ENCODE measurements at regions not wholly inside any gene's neighbourhood (a gene's known extent, or its start where the extent isn't known, plus 50 kb on each side); places are given as distances from the start of the nearest gene placed in this dataset.

DNA sequence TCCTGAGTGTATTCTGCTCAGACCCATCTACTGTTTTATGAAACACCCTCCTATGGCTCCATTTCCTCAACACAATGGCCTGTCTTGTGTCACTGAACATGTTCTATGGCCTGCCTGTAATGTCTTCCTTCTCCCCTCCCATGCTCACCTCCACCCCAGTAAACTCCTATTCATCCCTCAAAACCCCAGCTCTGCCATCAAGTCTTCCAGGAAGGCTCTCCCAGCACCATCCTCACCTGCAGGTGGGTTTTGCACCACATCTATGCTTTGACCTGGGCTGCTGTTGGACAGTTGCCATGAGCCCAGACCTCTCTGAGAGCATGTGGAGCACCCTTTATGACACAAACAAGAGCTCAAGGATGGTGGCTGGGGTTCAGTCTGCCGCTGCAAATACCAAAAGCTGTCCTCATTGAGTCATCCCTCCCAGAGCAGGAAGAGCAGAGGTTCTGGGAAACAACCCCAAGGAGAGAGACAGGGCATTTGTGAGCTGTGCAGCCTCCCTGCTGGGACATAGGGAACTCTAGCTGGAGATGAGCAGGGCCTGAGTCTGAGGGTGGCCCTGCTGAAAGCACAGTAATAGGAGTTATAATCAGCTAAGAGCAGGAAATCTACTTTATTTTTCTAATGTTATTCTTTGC, 93.8 kb upstream of the CD93 start:
- Histone ChIP-seq H3K9me3 (ENCODE audit: control insufficient read depth, low read depth, low read length) (peaks cover 3% of the 10 kb centered on the region), H3K9ac (ENCODE audit: low read length) (no peak overlapping the region), H3K36me3 (ENCODE audit: control insufficient read depth, low read depth, low read length) (no peaks in the 10 kb centered on the region), H3K27me3 (ENCODE audit: control insufficient read depth, insufficient read depth, low read length) (no peaks in the 10 kb centered on the region), H3K27ac (ENCODE audit: low read length) (no peak overlapping the region), H3K4me1 (ENCODE audit: control insufficient read depth, low read depth, low read length) (no peaks in the 10 kb centered on the region), H3K4me3 (ENCODE audit: low read length) (no peak overlapping the region)

DNA sequence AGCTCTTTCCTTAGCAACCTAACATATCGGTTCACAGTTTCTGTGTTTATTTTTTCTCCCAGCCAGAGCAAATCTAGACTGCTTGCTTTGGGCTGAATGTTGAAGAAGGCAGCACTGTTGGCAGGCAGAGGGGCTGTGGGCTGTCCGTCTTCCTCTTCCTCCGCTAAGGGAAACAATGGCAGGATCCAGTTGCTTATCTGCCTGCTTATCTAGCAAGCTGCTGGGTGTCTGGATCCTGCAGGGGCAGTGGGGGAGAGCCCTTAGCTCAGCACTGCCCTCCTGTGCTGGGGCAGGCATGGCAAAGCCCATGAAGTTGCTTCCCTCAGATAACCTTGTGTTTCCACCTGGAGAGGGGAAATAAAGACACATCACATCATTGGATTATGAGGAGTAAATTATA, 92.7 kb upstream of the CD93 start:
- H3K27me3 ChIP-seq (ENCODE audit: control insufficient read depth, insufficient read depth, low read length) = no peaks in the 10 kb centered on the region
- no peak overlapping the region for H3K4me3 ChIP-seq (ENCODE audit: low read length)
- no peak overlapping the region for H3K27ac ChIP-seq (ENCODE audit: low read length)
- no peaks in the 10 kb centered on the region for H3K36me3 ChIP-seq (ENCODE audit: control insufficient read depth, low read depth, low read length)
- no peaks in the 10 kb centered on the region for H3K4me1 ChIP-seq (ENCODE audit: control insufficient read depth, low read depth, low read length)
- H3K9me3 ChIP-seq (ENCODE audit: control insufficient read depth, low read depth, low read length) = peaks cover 3% of the 10 kb centered on the region
- H3K9ac ChIP-seq (ENCODE audit: low read length) = no peak overlapping the region

DNA sequence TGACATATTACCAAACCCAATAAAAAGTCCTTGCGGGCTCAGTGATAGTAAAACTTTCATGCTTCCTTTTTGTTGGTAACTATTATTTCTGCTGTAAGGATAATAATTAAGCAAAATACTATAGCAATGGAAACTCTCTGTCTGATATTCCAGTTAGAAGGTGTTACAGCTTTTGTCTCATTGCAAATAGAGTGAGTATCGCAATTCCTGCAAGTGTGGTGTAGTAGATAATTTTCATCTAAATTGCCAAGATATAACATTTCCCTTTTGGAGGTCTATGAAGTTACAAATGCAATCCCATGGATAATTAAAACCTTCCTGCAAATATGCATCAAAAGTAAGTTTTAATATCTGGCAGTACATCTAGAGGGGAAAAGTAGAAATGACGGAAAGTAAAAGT, 88.7 kb upstream of the CD93 start:
- Histone ChIP-seq H3K9me3 (ENCODE audit: control insufficient read depth, low read depth, low read length) (peaks cover 3% of the 10 kb centered on the region), H3K27ac (ENCODE audit: low read length) (no peak overlapping the region), H3K36me3 (ENCODE audit: control insufficient read depth, low read depth, low read length) (no peaks in the 10 kb centered on the region), H3K4me3 (ENCODE audit: low read length) (no peak overlapping the region), H3K9ac (ENCODE audit: low read length) (no peak overlapping the region), H3K27me3 (ENCODE audit: control insufficient read depth, insufficient read depth, low read length) (no peaks in the 10 kb centered on the region), H3K4me1 (ENCODE audit: control insufficient read depth, low read depth, low read length) (no peaks in the 10 kb centered on the region)

DNA sequence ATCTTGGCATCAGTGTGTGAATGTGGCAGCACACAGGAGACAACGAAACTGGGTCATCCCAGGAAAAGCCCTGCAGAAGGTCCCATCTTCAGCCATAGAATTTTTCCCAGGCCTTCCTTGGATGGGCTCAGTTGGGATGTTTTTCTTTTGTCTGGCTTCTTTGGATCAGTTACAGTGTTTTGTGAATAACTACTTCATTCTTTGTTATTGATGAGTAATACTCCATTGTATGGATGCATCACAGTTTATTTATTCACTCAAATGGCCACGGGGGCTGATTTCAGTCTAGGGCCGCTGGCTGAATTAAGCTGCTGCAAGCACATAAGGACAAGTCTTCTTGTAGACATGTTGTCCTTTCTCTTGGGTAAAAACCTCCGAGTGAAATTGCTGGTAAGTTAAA, 81.3 kb upstream of the CD93 start:
- Histone ChIP-seq H3K4me1 (ENCODE audit: control insufficient read depth, low read depth, low read length) (no peaks in the 10 kb centered on the region), H3K4me3 (ENCODE audit: low read length) (no peak overlapping the region), H3K27me3 (ENCODE audit: control insufficient read depth, insufficient read depth, low read length) (no peaks in the 10 kb centered on the region), H3K27ac (ENCODE audit: low read length) (no peak overlapping the region), H3K36me3 (ENCODE audit: control insufficient read depth, low read depth, low read length) (no peaks in the 10 kb centered on the region), H3K9me3 (ENCODE audit: control insufficient read depth, low read depth, low read length) (no peaks in the 10 kb centered on the region), H3K9ac (ENCODE audit: low read length) (no peak overlapping the region)

DNA sequence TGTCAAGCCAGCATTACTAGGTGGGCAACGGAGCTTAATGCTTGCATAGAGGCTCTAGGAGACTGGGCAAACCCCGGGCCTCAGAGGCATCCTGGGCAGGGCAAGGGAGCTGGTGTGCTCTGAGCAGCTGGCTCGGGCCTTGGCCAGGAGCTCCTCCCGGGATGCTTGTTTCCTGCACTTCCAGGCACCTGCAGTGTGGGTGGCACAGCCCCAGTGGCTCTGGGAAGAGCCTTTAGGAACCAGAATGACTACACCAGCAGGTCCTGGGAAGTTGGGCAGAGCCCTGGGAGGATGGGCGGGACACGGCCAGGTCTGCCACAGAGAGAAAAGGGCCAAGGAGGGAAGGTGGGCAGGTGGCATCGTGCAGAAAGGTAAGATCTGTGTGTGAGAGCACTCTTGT, 80.4 kb upstream of the CD93 start:
- Histone ChIP-seq H3K9me3 (ENCODE audit: control insufficient read depth, low read depth, low read length) (no peaks in the 10 kb centered on the region), H3K27me3 (ENCODE audit: control insufficient read depth, insufficient read depth, low read length) (no peaks in the 10 kb centered on the region), H3K27ac (ENCODE audit: low read length) (no peak overlapping the region), H3K4me1 (ENCODE audit: control insufficient read depth, low read depth, low read length) (no peaks in the 10 kb centered on the region), H3K9ac (ENCODE audit: low read length) (no peak overlapping the region), H3K36me3 (ENCODE audit: control insufficient read depth, low read depth, low read length) (no peaks in the 10 kb centered on the region), H3K4me3 (ENCODE audit: low read length) (no peak overlapping the region)

DNA sequence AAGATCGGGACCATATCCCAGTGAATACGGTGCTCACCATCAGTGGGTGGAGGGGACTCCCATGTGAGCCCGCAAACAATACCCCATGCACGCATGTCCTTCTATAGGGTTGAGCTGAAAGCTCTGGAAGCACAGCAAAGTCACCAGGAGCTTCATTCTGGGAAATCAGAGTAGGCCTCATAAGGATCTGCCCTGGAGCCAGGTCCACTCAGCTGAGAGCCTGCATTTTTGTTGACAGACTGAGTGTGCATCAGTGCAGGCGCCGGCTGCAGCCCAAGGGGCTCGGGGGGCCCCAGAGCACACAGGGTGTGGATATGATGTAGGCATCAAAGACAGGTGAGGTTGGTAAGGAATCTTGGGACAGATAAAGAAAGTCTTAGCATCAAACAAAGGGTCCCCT, 79.8 kb upstream of the CD93 start:
- no peak overlapping the region for H3K27ac ChIP-seq (ENCODE audit: low read length)
- no peaks in the 10 kb centered on the region for H3K36me3 ChIP-seq (ENCODE audit: control insufficient read depth, low read depth, low read length)
- H3K4me1 ChIP-seq (ENCODE audit: control insufficient read depth, low read depth, low read length) = no peaks in the 10 kb centered on the region
- H3K27me3 ChIP-seq (ENCODE audit: control insufficient read depth, insufficient read depth, low read length) = no peaks in the 10 kb centered on the region
- H3K9ac ChIP-seq (ENCODE audit: low read length) = no peak overlapping the region
- no peaks in the 10 kb centered on the region for H3K9me3 ChIP-seq (ENCODE audit: control insufficient read depth, low read depth, low read length)
- H3K4me3 ChIP-seq (ENCODE audit: low read length) = no peak overlapping the region

DNA sequence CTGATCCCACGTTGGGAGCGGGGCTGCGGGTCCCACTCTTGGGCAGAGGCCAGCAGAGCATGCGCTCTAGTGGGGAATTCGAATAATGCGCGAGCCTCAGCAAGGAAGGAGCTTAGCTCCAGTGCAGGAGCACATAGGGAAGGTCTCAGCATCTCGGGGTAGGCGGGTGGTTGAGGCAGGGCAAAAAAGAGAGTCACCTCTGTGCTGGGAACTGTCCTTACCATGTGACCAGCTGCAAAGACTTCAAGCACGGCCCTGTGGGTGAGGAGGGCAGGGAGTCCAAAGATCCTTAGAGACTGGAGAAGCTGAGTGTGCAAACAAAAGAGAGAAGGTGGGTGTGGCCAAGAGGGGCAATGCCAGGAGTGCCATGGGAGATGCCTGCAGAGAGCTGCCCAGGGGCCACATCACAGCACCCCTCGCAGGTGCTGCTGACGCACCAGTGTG, 79.2 kb upstream of the CD93 start:
- H3K4me1 ChIP-seq (ENCODE audit: control insufficient read depth, low read depth, low read length) = peaks cover 6% of the 10 kb centered on the region
- no peaks in the 10 kb centered on the region for H3K36me3 ChIP-seq (ENCODE audit: control insufficient read depth, low read depth, low read length)
- H3K9me3 ChIP-seq (ENCODE audit: control insufficient read depth, low read depth, low read length) = no peaks in the 10 kb centered on the region
- no peak overlapping the region for H3K4me3 ChIP-seq (ENCODE audit: low read length)
- no peak overlapping the region for H3K27ac ChIP-seq (ENCODE audit: low read length)
- no peaks in the 10 kb centered on the region for H3K27me3 ChIP-seq (ENCODE audit: control insufficient read depth, insufficient read depth, low read length)
- H3K9ac ChIP-seq (ENCODE audit: low read length) = no peak overlapping the region

DNA sequence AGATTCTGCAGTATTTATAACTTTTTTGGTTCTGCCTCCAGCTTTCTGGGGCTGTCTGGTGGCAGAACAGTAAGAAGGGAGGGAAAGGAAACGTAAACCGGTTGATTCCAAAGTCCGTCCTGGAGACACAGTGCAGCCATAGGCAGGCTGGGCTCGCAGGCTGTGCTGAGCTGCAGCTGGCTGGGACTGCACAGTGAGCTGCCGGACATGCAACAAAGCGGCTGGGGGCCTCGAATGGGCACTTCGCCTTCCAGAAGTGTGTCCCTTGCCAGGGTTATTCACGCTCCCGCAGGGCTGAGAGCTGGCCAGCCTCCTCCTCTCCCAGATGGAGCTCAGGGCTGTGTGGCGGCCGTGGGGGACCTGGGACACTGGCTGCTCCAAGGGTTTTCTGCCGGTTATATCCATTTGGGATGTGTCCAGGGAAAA, 78.1 kb upstream of the CD93 start:
- no peak overlapping the region for H3K9ac ChIP-seq (ENCODE audit: low read length)
- no peak overlapping the region for H3K27ac ChIP-seq (ENCODE audit: low read length)
- H3K9me3 ChIP-seq (ENCODE audit: control insufficient read depth, low read depth, low read length) = no peaks in the 10 kb centered on the region
- no peak overlapping the region for H3K4me3 ChIP-seq (ENCODE audit: low read length)
- peaks cover 11% of the 10 kb centered on the region for H3K4me1 ChIP-seq (ENCODE audit: control insufficient read depth, low read depth, low read length)
- no peaks in the 10 kb centered on the region for H3K27me3 ChIP-seq (ENCODE audit: control insufficient read depth, insufficient read depth, low read length)
- no peaks in the 10 kb centered on the region for H3K36me3 ChIP-seq (ENCODE audit: control insufficient read depth, low read depth, low read length)

DNA sequence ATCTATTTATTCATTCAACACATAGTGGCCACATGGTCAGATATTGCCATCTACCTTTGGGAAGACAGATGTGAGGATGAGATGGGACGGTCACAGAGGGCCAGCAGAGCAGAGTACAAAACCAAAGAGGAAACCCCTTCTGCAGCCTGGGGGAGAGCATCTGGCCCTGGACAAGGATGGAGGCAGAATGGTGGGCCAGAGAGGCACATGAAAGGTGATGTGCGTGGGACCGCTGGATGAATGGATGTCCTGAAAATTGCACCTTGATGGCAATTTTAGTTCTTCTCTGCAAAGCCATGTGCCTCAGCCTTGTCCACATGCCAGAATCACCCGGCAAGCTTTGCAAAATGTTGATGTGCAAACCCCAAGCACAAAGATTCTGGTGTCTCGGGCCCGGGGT, 77.4 kb upstream of the CD93 start:
- Histone ChIP-seq H3K27me3 (ENCODE audit: control insufficient read depth, insufficient read depth, low read length) (no peaks in the 10 kb centered on the region), H3K4me3 (ENCODE audit: low read length) (no peak overlapping the region), H3K27ac (ENCODE audit: low read length) (no peak overlapping the region), H3K9ac (ENCODE audit: low read length) (no peak overlapping the region), H3K4me1 (ENCODE audit: control insufficient read depth, low read depth, low read length) (peaks cover 11% of the 10 kb centered on the region), H3K9me3 (ENCODE audit: control insufficient read depth, low read depth, low read length) (no peaks in the 10 kb centered on the region), H3K36me3 (ENCODE audit: control insufficient read depth, low read depth, low read length) (no peaks in the 10 kb centered on the region)

DNA sequence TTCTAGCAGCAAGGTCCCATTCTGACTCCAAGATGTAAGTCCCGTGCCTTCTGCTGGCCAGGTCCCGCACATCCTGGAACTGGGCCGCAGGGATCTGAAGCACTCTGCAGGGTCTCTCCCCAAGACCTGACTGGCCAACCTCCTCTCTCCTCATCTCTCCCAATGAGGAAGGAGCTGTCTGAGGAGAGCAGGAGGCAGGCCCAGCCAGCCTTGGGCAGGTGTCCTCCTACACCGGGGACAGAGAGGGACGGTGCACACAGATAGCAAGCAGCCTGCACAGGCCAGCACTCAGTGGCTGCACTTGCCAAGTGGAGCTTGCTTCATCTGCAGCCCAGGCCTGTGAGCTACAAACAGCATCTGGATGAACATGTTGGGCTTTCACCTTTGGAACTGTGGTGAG, 76.8 kb upstream of the CD93 start:
- Histone ChIP-seq H3K9ac (ENCODE audit: low read length) (no peak overlapping the region), H3K9me3 (ENCODE audit: control insufficient read depth, low read depth, low read length) (no peaks in the 10 kb centered on the region), H3K27ac (ENCODE audit: low read length) (no peak overlapping the region), H3K27me3 (ENCODE audit: control insufficient read depth, insufficient read depth, low read length) (no peaks in the 10 kb centered on the region), H3K4me3 (ENCODE audit: low read length) (no peak overlapping the region), H3K4me1 (ENCODE audit: control insufficient read depth, low read depth, low read length) (peaks cover 11% of the 10 kb centered on the region), H3K36me3 (ENCODE audit: control insufficient read depth, low read depth, low read length) (no peaks in the 10 kb centered on the region)

DNA sequence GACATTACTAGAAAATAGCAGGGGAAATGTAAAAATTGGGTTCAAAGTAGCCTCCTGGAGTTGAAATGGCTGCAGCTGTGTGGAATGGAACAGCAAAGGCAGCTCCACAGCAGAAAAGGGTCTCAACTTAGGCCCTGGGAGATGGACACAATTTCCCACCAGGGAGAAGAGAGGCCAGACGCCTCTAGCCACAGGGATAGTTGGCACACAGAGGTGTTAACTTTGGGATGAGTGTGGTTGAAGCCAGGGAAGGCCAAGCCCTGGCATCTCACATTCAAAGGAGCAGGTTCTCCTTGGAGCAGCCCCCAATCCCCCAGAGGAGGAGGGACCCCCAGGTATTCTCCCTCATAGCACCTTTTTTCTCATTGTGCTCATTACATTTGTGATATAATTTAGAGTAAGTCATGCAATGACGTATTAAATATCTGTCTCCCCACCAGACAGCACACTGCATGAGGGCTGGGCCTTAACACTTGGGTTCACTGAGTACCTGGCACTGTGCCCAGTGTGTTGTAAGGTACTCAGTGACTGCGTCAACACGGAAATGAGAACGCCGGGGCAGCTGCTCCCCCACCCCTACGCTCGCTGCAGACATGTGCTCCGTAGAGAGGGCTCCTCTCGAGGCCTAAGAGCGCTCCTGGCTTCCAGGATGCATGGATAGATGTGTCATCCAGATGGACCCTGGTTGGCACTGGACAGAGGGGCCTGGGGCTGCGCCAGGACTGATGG, 76.0 kb upstream of the CD93 start:
- Histone ChIP-seq H3K36me3 (ENCODE audit: control insufficient read depth, low read depth, low read length) (no peaks in the 10 kb centered on the region), H3K9me3 (ENCODE audit: control insufficient read depth, low read depth, low read length) (no peaks in the 10 kb centered on the region), H3K27me3 (ENCODE audit: control insufficient read depth, insufficient read depth, low read length) (no peaks in the 10 kb centered on the region), H3K9ac (ENCODE audit: low read length) (no peak overlapping the region), H3K27ac (ENCODE audit: low read length) (no peak overlapping the region), H3K4me1 (ENCODE audit: control insufficient read depth, low read depth, low read length) (peaks cover 11% of the 10 kb centered on the region), H3K4me3 (ENCODE audit: low read length) (no peak overlapping the region)

DNA sequence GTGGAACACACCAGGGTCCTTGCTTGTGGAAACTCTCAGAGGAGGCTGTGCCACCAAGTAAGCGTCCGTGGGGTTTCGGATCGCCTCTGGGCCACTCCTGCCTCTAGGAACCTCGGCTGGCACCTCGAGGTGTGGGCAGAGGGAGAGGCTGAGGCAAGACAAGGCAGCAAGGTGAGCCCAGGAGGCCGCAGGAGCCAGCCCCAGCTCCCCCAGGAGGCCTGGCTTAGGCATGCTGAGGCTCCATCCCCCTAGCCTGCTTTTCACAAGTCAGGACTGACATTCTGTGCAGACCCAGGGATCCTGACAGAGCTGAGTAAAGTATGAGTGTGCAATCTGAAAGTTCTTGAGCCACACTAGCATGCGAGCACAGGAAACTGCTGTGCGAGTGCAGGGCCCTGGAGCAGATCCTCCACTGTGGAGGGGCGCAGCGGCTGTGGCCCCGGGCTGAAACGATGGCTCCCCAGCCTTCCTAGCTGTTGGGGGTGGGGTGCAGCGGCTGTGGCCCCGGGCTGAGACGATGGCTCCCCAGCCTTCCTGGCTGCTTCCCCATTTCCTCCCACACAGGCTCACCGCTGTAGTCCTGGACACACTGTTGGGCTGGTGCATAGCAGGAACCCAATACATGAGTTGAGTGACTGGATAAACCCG, 75.2 kb upstream of the CD93 start:
- Histone ChIP-seq H3K4me3 (ENCODE audit: low read length) (no peak overlapping the region), H3K4me1 (ENCODE audit: control insufficient read depth, low read depth, low read length) (peaks cover 11% of the 10 kb centered on the region)

More for the DNA sequence above, 75.2 kb upstream of the CD93 start:
- no peaks in the 10 kb centered on the region for H3K36me3 ChIP-seq (ENCODE audit: control insufficient read depth, low read depth, low read length)
- no peak overlapping the region for H3K27ac ChIP-seq (ENCODE audit: low read length)
- H3K9me3 ChIP-seq (ENCODE audit: control insufficient read depth, low read depth, low read length) = no peaks in the 10 kb centered on the region
- H3K9ac ChIP-seq (ENCODE audit: low read length) = no peak overlapping the region
- no peaks in the 10 kb centered on the region for H3K27me3 ChIP-seq (ENCODE audit: control insufficient read depth, insufficient read depth, low read length)

All from iPS-18a (cell line).